Esophagus squamous epithelium (tissue), 5 donors: ENCODE measurements at regions not wholly inside any gene's neighbourhood (a gene's known extent, or its start where the extent isn't known, plus 50 kb on each side); places are given as distances from the start of the nearest gene placed in this dataset.

Experiments used
- DNase-seq: peaks from one replicate; lab custom pipeline; 2025; lab: John Stamatoyannopoulos, UW
- H3K27ac ChIP-seq, 4 donors: fragments of 200-600 bp; sonication (generic); one replicate each; pipeline ENCODE4 v1.5.1; 2016 to 2019; ENCODE audit warnings: mild to moderate bottlenecking in 1 of 4
- H3K27me3 ChIP-seq, 4 donors: fragments of 200-600 bp; sonication (generic); 1 replicate in 3 of 4; 2 replicates in 1 of 4; pipeline versions ENCODE4 v1.5.1 to v1.6.0; 2017 to 2021; ENCODE audit warnings: antibody characterized with exemption in 1 of 4
- H3K36me3 ChIP-seq, 3 donors: fragments of 200-600 bp; sonication (generic); one replicate each; pipeline ENCODE4 v1.5.1; 2016 to 2019
- H3K4me1 ChIP-seq, 3 donors: fragments of 200-600 bp; sonication (generic); one replicate each; pipeline ENCODE4 v1.5.1; 2017 to 2019
- H3K4me3 ChIP-seq, 4 donors: fragments of 200-600 bp; sonication (generic); 1 replicate in 3 of 4; 2 replicates in 1 of 4; pipeline ENCODE4 v1.5.1; 2016 to 2019; ENCODE audit warnings: mild to moderate bottlenecking in 2 of 4, moderate library complexity in 1 of 4
- H3K9me3 ChIP-seq, 3 donors: fragments of 200-600 bp; sonication (generic); one replicate each; pipeline ENCODE4 v1.5.1; 2016 to 2019
- CTCF ChIP-seq, 6 experiments: fragments of 450-650 bp in 4 of 6; fragments of 200-600 bp in 2 of 6; sonication (generic) in 2 of 6; IDR thresholded peaks; one replicate each; pipeline ENCODE4 v1.5.1; 2016 to 2019; ENCODE audit warnings: antibody characterized with exemption in 6 of 6, mild to moderate bottlenecking in 4 of 6, moderate library complexity in 4 of 6
- POLR2A ChIP-seq, 4 donors: fragments of 450-650 bp; IDR thresholded peaks; one replicate each; pipeline ENCODE4 v1.6.1; 2017; ENCODE audit warnings: antibody characterized with exemption in 4 of 4, mild to moderate bottlenecking in 4 of 4, moderate library complexity in 3 of 4
- WGBS, 2 donors: methylation state at CpG; one replicate each; pipeline ENCODE4 v1.1.5; 2018; 5-methylcytosine and 5-hydroxymethylcytosine counted together
- intact Hi-C: fragments of 100-400 bp; cut with DNase I; formaldehyde crosslinking; loops from one replicate; pipeline ENCODE4 v1.15.0; 2022
- donor health status: DM: yes; HTN: yes; CAD: no.

- Histone ChIP-seq H3K27ac (no peak overlapping the region), H3K9me3 (no peaks in the 10 kb centered on the region), H3K27me3 (no peaks in the 10 kb centered on the region), H3K4me3 (no peak overlapping the region), H3K36me3 (no peaks in the 10 kb centered on the region), H3K4me1 (no peaks in the 10 kb centered on the region)
- intact Hi-C loops: no loop called here
- no peak for TF ChIP-seq POLR2A (IDR thresholded peaks at IDR 0.05)
- TF ChIP-seq CTCF (IDR thresholded peaks at IDR 0.05): no peak
- no peak for DNase-seq
These were observed 212.8 kb upstream of the NOVA1 start for GRCh38 chr14:26810631-26811030.

- Histone ChIP-seq H3K27ac (no peak overlapping the region), H3K36me3 (no peaks in the 10 kb centered on the region)
- 50 to 68% methylated on average over 3 of the region's 3 CpGs for whole genome bisulfite sequencing, 2 donors
These were observed 214.0 kb upstream of the NOVA1 start for GRCh38 chr14:26811756-26812305.

GRCh38 chr14:26820138-26820537 lies 222.3 kb upstream of the NOVA1 start:
- Histone ChIP-seq H3K9me3 (no peaks in the 10 kb centered on the region), H3K27me3 (no peaks in the 10 kb centered on the region), H3K4me3 (no peak overlapping the region), H3K36me3 (no peaks in the 10 kb centered on the region), H3K4me1 (no peaks in the 10 kb centered on the region), H3K27ac (no peak overlapping the region)
- DNase-seq: no peak
- 88 to 100% methylated on average over 1 of the region's 1 CpG for WGBS, 2 donors
- TF ChIP-seq CTCF (IDR thresholded peaks at IDR 0.05) (no peak), POLR2A (IDR thresholded peaks at IDR 0.05) (no peak)
- intact Hi-C loops: no loop called here

More at GRCh38 chr14:26811756-26812305, 214.0 kb upstream of the NOVA1 start:
- TF ChIP-seq CTCF (IDR thresholded peaks at IDR 0.05) (no peak), POLR2A (IDR thresholded peaks at IDR 0.05) (no peak)
- no peaks in the 10 kb centered on the region for H3K9me3 ChIP-seq
- no peak overlapping the region for H3K4me3 ChIP-seq
- no peaks in the 10 kb centered on the region for H3K27me3 ChIP-seq
- no peak for DNase-seq
- no peaks in the 10 kb centered on the region for H3K4me1 ChIP-seq
- intact Hi-C loops: no loop called here

- Histone ChIP-seq H3K36me3 (no peaks in the 10 kb centered on the region), H3K27me3 (no peaks in the 10 kb centered on the region), H3K27ac (no peak overlapping the region), H3K4me1 (no peaks in the 10 kb centered on the region), H3K4me3 (no peak overlapping the region), H3K9me3 (no peaks in the 10 kb centered on the region)
- no peak for DNase-seq
- intact Hi-C loops: no loop called here
- WGBS, 2 donors: 41 to 48% methylated on average over 4 of the region's 4 CpGs
- TF ChIP-seq POLR2A (IDR thresholded peaks at IDR 0.05) (no peak), CTCF (IDR thresholded peaks at IDR 0.05) (no peak)
These were observed 222.7 kb upstream of the NOVA1 start for GRCh38 chr14:26820572-26820971.

GRCh38 chr14:26828741-26829140 lies 230.9 kb upstream of the NOVA1 start:
- no peak for TF ChIP-seq CTCF (IDR thresholded peaks at IDR 0.05)
- TF ChIP-seq POLR2A (IDR thresholded peaks at IDR 0.05): no peak
- H3K27me3 ChIP-seq: no peaks in the 10 kb centered on the region
- H3K27ac ChIP-seq: no peak overlapping the region
- WGBS, 2 donors: 72 to 86% methylated on average over 4 of the region's 4 CpGs
- no peaks in the 10 kb centered on the region for H3K4me1 ChIP-seq
- intact Hi-C loops: no loop called here
- no peaks in the 10 kb centered on the region for H3K36me3 ChIP-seq
- no peak overlapping the region for H3K4me3 ChIP-seq
- no peaks in the 10 kb centered on the region for H3K9me3 ChIP-seq
- no peak for DNase-seq
